HG03565 (cell line): ENCODE measurements at regions not wholly inside any gene's neighbourhood (a gene's known extent, or its start where the extent isn't known, plus 50 kb on each side); places are given as distances from the start of the nearest gene placed in this dataset.

Source experiments
- ATAC-seq: cut with Tn5 transposase; IDR thresholded peaks from one replicate; pipeline ENCODE4 v1.9.1; 2021; ENCODE audit warnings: mild to moderate bottlenecking, moderate library complexity; ENCODE audit not compliant: unreplicated experiment

DNA sequence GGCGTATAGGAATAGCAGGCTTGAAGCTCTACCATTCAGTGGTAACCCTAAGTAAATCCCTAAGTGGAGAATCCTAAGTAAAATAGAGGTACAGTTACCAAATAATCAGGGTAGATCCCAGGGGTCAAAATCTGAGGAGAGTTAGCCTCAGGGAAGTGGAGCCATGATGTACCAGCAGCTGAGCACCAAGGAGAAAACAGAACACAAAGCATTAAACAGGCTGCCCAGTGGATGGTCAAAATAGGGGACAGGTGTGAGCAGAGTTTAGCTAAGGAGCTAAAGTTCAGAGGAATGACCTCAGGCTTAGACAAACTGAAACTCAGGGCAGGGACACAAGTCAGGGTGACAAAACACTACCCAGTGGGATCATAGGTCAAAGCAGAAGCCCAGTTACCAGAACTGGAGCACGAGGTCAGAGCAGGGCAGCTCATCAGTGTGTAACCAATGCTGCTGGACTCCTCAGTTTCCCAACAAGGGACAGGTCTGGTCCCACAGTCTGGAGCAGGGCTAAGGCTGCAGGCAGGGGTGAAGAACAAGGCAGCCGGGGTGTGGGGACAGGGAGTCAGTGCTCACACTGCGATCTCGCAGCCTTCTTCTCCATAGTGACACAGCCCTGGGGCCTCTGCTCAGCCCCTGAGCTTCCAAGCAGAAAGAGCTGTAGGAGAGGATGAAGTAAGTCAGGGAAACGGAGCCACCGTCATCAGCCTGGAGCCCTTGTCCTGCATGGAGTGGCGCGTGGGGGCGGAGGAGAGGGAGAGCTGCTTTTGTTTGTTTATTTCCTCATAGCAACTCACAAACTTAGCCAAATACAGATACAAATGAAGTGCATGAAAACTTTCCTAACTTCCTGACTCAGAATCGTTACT lies 264.0 kb downstream of the MREG start:
- no peak for ATAC-seq

DNA sequence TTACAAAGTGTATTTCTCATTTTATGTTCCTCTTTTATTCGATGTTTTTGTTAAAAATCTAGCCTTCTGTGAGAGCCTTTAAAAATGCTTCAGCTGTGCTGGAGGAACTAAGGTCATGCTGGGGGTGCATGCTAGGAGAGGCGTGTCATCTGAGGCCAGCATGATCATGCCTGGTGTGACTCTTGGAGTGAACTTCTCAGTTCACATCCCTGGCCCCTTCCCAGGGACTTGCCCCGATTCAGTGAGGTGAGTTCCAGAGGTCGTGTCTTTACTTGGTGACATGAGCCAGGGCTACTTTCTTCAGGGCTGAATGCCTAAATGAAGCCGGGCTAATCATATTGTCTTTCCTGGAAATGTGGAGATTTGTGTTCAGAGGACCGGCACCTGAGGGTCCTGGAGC lies 264.9 kb downstream of the MREG start:
- ATAC-seq = no peak

DNA sequence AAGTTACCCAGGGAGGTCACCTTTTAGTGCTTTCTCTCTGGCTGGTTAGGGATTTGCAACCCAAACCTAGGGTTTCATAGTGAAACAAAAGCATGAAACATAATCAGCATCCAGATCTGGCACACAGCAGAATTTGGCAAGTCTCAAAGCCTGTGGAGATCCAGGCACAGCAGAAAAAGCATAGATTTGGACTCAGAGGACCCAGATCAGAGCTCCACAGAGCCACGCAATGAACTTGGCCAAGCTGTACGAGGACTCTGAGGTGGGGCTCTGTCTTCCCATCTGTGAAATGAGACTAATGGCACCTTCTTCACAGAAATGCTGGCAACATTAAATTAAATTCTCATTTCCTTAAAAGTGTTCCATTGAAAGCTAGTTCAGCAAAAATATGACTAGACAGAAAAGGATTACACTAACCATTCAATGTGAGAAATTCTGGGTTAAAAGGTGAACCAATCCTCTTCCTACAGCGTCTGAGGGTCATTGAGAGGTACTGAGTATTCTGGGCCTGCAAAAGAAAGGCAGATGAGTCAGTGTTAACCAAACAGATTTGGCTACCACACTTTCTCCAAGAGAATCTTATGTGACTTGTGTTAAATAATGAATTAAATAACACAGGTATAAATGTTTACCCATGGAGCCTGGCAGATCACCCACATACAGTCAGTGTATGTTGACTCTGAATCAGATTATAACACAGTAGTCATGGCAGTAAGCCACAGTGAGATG lies 266.3 kb downstream of the MREG start:
- no peak for ATAC-seq

DNA sequence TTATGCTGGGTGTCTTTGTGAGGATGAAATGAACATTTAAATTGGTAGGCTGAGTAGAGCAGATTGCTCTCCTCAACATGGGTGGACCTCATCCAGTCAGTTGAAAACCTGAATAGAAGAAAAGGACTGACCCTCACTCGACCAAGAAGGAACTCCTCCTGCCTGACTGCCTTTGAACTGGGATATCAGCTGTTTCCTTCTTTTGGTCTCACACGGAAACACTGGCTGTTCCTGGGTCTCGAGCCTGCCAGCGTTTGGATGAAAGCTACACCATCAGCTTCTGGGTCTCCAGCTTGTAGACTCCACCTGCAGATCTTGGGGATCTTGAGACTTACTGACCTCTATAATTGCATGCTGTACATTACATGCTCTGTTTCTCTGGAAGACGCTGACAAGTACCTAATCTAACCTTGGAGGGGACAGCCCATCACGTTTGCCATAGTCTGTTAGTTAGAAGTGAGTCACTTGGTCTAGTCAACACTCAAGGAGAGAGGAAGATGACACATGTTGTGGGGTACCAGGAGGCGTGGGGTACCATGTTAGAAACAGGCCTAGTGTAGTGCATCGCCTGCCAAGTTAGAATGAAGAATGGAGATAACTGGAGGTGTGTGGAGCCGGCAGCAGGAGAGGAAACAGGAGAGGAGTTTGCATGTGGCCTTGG lies 267.0 kb downstream of the MREG start:
- ATAC-seq = no peak

DNA sequence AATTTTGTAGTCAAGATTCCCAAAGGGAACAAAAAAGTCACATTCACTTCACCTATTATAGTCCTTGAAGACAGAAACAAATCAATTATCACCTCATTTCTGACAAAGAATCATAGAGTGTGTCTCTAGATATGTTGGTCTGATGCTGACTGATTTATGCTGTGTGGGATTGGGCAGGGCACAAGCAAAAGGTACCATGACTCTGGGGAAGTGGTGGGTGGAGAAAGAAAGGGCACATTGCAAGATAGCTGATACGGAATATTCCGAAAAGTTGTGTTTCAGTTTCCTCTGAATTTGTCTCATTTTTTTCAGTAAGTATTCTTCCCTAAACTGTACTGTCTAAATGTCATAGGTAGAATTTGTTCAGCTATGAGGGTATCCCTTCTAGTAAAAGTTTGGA lies 268.0 kb downstream of the MREG start:
- ATAC-seq = no peak

DNA sequence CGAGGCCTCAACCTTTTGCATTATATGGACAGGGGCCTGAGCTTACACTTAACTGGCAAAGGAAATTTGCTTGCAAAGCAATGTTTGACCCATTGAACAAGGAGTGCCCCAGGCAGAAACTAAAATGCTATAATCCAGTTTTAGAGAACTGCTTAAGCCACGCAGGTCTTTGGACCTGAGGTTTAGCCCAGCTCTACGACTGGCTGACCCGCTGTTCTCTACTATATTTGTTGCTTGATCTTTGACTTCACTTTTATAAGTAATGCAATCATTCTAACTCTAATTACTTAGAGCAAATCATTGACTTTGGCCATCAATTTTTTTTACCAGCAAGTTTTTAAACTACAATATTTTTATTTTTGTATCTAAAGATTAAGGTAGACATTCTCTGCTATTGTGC lies 268.8 kb downstream of the MREG start:
- no peak for ATAC-seq

DNA sequence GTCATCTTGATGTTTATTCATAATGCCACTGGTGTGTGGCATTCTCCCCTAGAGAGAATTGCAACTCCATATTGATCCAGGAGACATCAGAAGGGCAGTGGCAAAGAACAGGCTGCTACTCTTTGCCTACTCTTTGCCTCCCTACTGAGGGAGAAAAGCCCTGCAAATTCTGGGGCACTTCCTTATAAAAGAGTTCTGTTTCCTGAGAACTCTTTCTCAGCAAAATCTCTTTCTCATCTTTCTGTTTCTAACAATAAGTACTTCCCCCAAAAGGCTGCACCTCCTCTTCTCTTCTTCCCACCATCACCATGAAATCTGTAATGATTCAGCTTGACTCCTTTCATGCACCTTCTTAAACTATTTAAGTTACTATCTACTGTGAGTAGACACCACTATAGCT lies 270.3 kb downstream of the MREG start:
- no peak for ATAC-seq

DNA sequence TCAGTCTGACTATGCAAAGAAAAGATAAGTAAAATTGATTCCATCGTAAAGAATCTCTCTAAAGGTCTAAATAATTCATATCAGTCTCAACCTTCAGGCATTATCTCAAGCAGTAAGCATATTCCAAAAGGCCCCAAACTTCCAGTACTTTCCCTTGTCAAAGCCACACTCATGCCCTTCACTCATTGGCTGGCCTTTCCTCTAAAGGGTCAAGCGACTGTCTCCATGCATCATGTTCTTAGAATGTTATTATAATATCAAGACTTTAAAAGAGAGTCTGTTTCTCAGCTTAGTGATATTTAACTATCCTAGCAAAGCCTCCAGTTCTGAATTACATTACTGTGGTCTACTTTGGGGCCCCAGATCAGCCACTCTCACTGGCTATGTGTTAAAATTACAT lies 271.3 kb downstream of the MREG start:
- ATAC-seq = no peak

DNA sequence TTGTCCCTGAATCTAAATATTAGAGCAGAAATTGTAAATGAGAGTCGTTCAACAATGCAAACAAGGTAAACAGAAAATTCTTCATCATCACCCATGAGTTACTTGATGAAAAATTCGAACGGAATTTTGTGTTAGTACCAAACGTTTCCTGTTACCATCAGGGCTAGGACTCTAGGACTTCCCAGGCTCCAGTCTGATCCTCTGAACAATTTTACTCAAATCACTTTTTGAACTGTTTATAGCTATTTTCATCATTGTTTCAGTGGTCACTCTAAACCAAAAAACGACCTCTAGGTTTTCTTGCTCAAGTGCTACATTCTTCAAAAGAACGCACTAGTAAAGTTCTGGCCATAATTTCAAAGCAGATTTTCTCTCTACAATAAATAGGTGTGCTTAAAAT lies 273.3 kb downstream of the MREG start:
- no peak for ATAC-seq

DNA sequence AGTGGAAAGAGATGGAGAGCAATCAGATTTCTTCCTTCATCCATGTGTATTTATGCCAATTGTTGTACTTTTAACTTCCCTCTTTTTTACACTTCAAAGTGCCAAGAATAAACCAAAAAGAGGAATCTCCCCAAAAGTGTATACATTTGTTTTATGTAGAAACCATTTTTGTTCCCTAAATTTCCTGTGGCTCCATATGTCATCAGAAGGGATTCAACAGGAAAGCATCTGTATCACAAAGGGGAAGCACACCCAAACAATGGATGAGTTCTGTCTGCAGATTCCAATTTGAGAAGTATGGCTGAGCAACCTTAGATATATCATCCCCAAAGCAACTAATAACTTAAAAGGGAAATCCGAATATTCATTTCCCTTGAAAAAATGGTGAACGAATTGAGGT lies 275.0 kb downstream of the MREG start:
- ATAC-seq = no peak

DNA sequence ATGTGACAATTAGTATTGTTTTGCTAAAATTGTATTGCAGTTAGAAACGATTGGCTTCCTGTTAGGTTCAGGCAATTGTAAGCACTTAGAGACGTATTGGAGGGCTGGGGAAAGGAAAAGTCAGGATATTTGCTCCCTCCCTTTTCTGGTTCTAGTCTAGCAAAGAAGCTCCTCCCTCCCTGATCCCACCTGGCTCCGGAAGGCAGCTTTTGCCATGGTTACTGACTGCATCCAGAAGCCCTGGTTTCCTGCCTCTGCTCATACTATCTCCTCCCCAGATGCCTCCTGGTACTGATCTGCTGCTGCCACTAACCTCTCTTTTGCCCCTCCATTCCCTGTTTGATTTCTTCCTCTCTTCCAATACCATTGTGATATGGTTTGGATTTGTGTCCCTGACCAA lies 275.9 kb downstream of the MREG start:
- ATAC-seq = no peak

DNA sequence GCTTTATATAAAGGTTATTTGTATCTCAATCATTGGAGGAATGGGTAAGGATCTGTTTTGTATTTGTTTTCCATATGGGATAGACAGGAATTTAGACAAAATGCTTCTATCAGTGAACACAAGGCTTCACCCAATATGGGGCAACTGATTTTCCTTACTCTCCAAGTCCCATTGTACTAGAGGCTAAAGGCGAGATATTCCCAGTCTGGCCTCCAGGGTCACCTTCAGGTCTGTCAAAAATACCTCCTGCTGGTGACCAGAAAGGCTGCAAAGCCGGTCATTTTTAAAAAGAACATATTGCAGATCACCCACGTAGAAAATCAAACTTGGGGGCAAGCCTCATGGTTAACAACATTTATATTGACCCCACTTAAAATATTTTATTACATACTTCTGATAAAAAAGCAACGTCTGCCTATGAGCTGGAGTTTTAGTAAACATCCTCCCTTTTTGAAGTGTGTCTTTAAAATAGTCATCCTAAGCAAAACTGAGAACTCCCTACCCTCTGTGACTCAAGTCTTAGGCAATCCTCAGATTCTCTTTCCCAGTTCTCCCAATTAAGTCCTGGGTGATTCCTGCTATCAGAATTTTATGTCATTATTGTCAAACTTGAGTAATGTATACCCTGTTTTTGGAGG lies 276.6 kb downstream of the MREG start:
- no peak for ATAC-seq

DNA sequence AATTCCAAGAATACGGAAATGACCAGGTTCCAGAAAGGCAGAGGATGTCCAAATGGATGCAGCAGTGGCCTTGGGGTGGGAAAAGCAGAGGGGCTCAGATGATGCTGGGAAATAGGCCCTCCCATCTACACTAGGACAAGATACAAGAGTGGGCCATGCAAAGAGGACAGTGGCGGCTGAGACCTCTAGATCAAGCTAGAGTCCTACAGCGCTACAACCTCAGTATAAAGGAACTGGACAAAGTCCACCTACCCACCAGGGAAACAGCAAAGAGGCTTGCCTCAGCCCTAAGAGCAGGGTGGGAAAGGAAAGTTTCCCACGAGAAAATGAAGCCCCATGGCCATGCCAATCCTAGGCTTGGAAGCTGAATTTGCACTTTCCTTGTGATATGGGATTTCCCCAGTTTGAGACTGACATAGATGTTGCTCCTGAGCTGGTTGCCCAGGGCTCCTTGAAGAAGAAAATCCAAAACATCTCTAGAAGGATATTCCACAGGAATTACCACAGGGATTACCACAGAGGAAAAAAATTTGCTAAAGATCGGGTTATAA lies 282.2 kb downstream of the MREG start:
- ATAC-seq = no peak

DNA sequence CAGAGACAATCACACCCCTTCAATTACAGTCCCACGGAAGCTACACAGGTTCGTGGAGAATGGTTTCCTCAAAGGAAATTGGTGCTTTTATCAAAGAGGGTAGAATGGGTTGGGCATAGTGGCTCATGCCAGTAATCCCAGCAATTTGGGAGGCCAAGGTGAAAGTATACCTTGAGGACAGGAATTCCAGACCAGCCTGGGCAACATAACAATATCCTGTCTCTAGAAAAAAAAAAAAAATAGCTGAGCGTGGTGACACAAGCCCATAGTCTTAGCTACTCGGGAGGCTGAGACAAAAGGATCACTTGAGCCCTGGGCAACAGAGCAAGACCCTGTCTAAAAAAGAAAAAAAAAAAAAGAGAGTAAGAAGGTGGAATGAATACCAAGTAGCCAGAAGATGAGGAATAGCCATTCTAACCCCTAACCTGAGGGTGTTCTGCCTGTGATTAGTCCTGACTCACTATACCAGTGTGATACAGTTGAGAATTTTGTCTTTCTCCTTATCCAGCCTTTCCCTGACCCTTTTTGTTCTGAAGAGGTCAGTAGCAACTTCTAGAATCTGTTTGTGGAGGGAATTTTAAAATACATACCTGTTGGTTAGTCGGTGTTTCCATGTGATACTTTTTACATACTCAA lies 283.2 kb downstream of the MREG start:
- no peak for ATAC-seq

DNA sequence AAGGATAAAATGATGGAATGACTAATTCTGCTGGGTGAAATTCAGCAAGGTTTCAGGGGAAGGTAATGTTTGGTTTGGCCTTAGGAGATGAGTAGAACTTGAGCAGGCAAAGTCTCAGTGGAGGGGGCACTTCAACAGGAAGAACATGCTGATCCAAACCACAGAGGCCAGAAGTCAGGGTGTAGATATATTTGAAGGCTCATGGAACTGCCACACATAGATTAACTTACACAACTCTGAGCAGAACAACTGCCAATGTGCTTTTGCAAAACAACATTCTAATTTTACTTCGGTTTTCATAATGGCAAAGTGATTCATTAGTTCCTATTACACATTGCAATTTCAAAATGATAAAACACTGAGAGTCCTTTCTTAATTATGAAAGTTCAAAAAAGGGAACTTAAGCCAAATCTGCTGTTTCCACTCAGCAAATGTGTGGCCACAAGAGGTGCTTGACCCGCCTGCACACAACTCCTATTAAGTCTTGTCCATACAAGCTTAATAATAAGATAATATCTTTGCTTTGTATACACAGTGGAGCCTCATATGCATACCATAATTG lies 284.8 kb downstream of the MREG start:
- ATAC-seq = peak; percentile 78

DNA sequence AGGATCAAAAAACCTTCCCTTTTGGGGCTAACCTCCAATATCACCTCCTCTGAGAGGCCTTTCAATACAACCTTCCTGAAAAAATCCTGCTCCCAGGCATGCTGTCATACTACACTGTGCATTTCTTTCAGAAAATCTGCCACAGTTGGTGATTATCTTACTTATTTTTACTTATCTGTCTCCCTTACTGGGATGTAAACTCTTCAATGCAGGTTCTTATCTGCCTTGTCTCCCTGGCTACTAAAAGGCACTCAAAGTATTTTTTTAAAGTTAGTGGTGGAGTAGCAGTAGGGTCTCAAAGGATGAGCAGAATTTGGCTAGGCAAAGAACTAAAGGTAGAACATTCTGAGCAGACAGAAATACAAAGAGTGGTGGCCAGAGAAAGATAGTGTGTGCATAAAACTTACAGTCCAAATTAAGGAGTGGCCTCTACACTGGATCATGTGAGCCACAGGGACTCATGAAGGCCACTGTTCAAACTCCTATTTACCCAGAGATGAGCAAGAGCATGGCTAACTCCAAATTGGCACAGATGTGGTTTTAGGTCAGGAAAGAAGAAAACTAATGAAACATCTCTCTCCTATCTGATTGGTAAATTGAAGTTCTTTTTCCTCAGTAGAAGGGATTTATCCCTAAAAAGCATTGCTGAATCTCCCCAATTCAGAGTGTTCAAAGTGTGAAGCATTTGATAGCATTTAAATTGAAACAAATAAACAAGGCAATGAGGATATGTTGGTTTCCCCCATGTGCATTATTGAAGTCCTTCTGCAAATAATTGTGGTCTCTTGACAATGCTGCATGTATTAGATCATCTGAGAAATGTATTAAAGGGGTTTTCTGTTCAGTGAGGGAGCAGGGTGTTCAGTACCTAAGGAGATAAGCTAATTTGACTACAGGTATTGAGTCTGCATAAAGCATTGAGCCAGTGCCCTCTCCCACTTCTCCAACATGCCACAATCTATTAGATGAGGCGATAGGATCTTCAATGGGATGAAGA lies 285.5 kb downstream of the MREG start:
- ATAC-seq = peak; percentile 18

DNA sequence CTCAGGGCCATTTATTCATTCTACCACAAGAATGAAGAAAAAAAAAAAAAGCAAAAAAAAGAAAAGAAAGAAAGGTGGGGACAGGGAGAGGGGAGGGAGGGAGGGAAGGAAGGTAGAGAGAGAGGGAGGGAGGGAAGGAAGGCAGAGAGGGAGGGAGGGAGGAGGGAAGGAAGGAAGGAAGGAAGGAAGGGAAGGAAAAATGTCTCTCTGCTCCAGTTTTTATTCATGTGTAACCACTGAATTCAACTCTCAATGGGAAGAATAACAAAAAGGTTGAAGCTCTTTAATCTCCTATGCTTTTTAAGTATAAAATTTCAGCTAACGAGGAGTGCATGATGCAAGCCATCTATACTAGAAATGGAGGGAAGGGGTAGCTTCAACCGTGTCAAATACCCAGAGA lies 287.3 kb downstream of the MREG start:
- no peak for ATAC-seq

DNA sequence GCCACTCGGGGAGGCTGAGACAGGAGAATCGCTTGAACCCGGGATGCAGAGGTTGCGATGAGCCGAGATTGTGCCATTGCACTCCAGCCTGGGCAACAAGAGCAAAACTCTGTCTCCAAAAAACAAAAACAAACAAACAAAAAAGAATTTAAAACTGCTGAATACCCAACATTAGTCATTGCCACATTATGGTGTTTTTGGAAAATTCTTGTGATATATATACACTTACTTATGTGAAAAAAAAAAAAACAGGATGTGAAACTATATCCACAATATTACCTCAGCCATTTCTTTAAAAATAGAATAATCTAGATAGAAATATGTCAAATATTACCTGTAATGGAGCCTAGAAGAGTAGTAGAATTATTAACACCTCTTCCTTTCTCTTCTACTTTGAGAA lies 288.3 kb upstream of the FN1 start:
- ATAC-seq = no peak

DNA sequence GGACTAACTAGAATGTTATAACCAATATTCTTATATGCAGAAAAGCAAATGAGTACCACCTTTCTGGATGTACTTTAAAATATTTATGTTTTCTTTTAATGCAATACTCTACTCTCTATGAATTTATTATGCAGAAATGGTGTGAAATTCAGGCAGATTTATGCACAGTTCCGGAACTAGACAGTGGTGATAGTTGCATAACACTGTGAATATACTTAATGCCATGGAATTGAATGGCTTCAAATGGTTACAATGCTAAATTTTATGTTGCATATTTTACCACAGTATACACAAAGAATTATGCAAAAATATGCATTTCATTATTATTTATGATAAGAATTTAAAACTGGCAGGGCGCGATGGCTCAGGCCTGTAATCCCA lies 287.8 kb upstream of the FN1 start:
- no peak for ATAC-seq
